ENCODE measurements at regions not wholly inside any gene's neighbourhood (a gene's known extent, or its start where the extent isn't known, plus 50 kb on each side); places are given as distances from the start of the nearest gene placed in this dataset.

DNA sequence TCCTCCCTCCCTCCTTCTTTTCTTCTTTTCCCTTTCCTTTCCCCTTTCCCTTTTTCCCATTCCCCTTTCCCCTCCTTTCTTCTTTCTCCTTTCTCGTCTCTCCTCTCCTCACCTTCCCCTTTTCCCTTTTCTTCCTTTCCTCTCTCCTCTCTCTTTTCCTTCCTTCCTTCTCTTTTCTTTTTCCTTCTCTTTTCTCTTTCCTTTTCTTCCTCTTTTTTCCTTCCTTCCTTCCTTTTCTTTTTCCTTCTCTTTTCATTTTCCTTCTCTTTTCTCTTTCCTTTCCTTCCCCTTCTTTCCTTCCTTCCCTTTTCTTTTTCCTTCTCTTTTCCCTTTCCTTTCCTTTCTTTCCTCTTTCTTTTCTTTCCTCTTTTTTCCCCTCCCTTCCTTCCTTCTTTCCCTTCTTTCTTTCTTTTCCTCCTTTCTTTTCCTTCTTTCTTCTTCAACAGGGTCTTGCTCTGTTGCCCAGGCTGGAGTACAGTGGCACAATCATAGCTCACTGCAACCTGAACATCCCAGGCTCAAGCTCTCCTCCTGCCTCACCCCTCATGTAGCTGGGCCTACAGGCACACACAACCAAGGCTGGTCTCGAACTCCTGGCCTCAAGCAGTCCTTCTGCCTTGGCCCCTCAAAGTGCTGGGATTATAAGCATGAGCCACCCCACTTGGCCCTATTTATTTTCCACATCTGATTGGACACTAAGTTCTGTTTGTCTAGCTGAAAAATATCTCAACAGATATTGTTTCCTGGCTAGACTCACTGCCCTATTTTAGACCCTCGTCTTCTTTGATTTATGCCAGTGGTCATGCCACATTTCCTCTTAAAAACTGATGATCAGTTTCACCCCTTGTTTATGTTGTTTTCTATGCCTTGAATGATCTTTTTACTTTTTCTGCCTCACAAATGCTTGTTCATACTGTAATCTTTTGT lies 57.1 kb upstream of the MACF1 start (continued):
- TF ChIP-seq, protein P1, sequence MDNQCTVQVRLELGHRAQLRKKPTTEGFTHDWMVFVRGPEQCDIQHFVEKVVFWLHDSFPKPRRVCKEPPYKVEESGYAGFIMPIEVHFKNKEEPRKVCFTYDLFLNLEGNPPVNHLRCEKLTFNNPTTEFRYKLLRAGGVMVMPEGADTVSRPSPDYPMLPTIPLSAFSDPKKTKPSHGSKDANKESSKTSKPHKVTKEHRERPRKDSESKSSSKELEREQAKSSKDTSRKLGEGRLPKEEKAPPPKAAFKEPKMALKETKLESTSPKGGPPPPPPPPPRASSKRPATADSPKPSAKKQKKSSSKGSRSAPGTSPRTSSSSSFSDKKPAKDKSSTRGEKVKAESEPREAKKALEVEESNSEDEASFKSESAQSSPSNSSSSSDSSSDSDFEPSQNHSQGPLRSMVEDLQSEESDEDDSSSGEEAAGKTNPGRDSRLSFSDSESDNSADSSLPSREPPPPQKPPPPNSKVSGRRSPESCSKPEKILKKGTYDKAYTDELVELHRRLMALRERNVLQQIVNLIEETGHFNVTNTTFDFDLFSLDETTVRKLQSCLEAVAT (IDR thresholded peaks at IDR 0.05): peak; percentile 63 to 75; a peak in 2 of 4 replicates
- TF ChIP-seq NFIC (IDR thresholded peaks at IDR 0.05) (peak; percentile 10; the same call in 1 of the 2 replicates), TAF7 (tag; IDR thresholded peaks at IDR 0.05) (peak; percentile 31; the same call in 1 of the 2 replicates), ZNF445 (CRISPR knock-in tag; IDR thresholded peaks at IDR 0.05; ENCODE audit: low read depth) (no peak), SMARCE1 (IDR thresholded peaks at IDR 0.05) (0 out of 2 replicates have a peak, but pooled peaks have one; percentile 14), PHTF2 (CRISPR knock-in tag; IDR thresholded peaks at IDR 0.05) (no peak), BRD9 (IDR thresholded peaks at IDR 0.05; ENCODE audit: low read depth, partially characterized antibody) (peak; percentile 39), FOS (IDR thresholded peaks at IDR 0.05; ENCODE audit: extremely low read depth, insufficient read length) (no peak), MXD1 (CRISPR knock-in tag; IDR thresholded peaks at IDR 0.05; ENCODE audit: borderline replicate concordance, poor library complexity, severe bottlenecking) (no peak), THRAP3 (IDR thresholded peaks at IDR 0.05; ENCODE audit: borderline replicate concordance) (peak; percentile 58; the same call in 1 of the 2 replicates), MTA1 (IDR thresholded peaks at IDR 0.05; ENCODE audit: borderline replicate concordance) (peak; percentile 78), ESRRB (CRISPR knock-in tag; IDR thresholded peaks at IDR 0.05; ENCODE audit: borderline replicate concordance) (no peak), ARNT (IDR thresholded peaks at IDR 0.05) (0 out of 4 replicates have a peak, but pooled peaks of 1 of the 2 experiments have one; percentile 44), OTX1 (CRISPR knock-in tag; IDR thresholded peaks at IDR 0.05) (peak; percentile 69; the same call in 1 of the 2 replicates), CC2D1A (IDR thresholded peaks at IDR 0.05) (peak; percentile 48; the same call in 1 of the 2 replicates), TGIF2 (CRISPR knock-in tag; IDR thresholded peaks at IDR 0.05) (no peak), BCOR (IDR thresholded peaks at IDR 0.05) (0 out of 2 replicates have a peak, but pooled peaks have one; percentile 53), MTA2 (IDR thresholded peaks at IDR 0.05; ENCODE audit: low read depth) (peak; percentile 29; the same call in 1 of the 2 replicates), ZNF121 (CRISPR knock-in tag; conservative IDR thresholded peaks at IDR 0.05) (peak; percentile 78), ELF4 (CRISPR knock-in tag; IDR thresholded peaks at IDR 0.05) (peak; percentile 74; the same call in 1 of the 2 replicates), CCNT2 (IDR thresholded peaks at IDR 0.05; ENCODE audit: borderline replicate concordance, extremely low read depth, insufficient read length, low read depth, low read length) (no peak), ARHGAP35 (IDR thresholded peaks at IDR 0.05; ENCODE audit: partially characterized antibody) (peak; percentile 72), HNRNPK (IDR thresholded peaks at IDR 0.05; ENCODE audit: low read depth, low read length, poor library complexity, severe bottlenecking) (peak; percentile 11), PTRF (tag; IDR thresholded peaks at IDR 0.05) (no peak)
- TF ChIP-seq, protein P2, sequence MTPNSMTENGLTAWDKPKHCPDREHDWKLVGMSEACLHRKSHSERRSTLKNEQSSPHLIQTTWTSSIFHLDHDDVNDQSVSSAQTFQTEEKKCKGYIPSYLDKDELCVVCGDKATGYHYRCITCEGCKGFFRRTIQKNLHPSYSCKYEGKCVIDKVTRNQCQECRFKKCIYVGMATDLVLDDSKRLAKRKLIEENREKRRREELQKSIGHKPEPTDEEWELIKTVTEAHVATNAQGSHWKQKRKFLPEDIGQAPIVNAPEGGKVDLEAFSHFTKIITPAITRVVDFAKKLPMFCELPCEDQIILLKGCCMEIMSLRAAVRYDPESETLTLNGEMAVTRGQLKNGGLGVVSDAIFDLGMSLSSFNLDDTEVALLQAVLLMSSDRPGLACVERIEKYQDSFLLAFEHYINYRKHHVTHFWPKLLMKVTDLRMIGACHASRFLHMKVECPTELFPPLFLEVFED (CRISPR knock-in tag; conservative IDR thresholded peaks at IDR 0.05): 0 out of 2 replicates have a peak, but pooled peaks have one; percentile 74
